Activated CD4-positive, alpha-beta T cell treated with anti-CD3 and anti-CD28 coated beads, Interleukin-2, amount 50 U/mL, for 24 hours (primary cell): ENCODE measurements at regions not wholly inside any gene's neighbourhood (a gene's known extent, or its start where the extent isn't known, plus 50 kb on each side); places are given as distances from the start of the nearest gene placed in this dataset.
"Not testable (repeated sequence)": the region's sequence is repeated elsewhere in the genome, so short reads cannot be mapped to it uniquely, and the experiment has no call there.

ENCODE experiments used
- DNase-seq, 2 donors: peaks; one replicate each; pipeline ENCODE4 v3.0.0-alpha.2; 2020; ENCODE audit warnings: low read depth in 1 of 2, low spot score in 1 of 2

DNA sequence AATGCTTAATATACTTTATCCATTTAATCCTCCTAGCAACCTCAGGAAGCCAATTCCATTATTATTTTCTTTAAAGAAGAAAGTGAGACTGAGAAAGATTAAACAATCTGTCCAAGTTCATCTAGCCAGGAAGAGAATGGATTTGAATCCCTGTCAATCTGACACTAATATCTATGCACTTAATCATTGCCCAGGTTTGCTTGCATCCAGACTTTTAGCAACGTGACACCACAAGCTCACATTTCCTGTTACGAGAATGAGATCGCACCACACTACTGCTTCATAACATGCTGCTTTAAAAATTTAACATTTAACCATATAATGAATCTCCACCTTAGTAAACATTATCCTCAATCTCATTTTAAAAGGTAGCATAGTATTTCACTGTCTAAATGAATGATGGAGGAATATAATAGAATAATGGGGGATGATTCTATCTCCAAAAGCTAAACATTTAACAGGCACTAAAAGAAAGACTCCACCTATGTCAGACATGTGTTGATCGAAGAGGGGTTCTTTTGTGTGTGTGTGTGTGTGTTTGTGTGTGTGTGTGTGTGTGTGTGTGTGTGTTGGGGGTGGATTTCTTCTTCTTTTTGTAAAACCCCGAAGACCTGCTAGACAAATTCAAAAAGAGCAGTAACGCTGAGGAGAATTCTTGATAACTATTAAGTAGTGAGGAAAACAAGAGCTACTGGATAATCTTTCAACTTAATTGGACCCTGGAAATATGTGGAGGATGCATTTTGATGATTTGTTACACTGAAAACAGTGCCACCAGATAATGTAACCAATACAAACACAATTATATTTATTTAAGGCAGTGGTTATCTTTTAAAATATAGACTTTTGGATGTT lies 138.7 kb upstream of the NR3C1 start:
- no peak for DNase-seq

DNA sequence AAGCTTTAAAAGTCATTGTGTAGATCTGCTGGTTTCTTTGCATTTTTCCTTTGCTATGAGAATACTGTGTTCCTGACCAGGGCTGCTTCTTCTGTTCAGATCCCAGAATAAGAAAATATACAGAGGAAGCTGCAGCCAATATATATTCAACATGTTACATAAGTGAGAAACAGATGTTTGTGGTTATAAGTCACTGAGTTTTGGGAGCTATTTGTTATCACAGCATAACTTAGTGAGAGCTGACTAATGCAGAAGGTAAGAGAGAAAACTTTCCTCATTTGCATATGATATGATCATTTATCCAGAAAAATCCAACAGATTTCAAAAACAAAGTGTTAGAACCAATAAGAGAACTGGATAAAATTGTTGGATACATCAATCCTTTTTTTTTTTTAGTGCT lies 136.3 kb upstream of the NR3C1 start:
- DNase-seq = no peak

DNA sequence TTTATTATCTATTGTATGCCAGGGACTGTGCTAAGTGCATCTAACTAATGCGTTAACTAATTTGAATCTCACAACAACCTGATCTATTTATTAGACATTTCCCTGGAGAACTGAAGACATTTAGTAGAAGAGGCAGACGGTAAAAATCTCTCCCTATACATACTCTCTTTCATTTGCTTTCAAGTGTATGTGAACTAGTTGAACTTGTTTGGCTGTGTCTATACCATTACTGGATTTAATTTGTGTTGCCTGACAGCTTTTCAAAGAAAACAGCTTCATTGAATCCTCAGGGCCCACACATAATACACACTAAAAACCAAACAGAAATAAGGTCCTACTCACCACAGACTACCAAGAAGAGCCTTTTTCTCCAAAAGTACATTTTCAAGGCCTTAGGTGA lies 133.6 kb upstream of the NR3C1 start:
- no peak for DNase-seq

DNA sequence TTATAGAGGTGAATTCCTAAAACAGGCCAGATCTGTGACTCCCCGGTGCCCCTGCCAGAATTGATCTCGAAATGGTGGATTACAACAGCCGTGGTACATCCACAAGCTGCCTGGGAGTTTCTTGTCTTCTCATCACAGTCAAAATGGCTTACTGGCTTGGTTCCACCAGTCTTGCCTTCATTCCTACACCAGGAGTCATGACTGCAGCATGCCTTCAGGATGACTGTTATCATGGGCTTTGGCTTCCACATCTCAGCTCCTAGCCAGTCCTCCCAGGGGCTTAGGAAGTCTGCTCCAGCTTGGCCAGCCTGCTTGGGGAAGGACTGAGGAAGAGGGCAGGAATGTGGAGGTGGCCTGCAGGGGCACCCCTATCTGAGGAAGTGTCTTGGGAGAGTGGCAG lies 132.9 kb upstream of the NR3C1 start:
- no peak for DNase-seq

DNA sequence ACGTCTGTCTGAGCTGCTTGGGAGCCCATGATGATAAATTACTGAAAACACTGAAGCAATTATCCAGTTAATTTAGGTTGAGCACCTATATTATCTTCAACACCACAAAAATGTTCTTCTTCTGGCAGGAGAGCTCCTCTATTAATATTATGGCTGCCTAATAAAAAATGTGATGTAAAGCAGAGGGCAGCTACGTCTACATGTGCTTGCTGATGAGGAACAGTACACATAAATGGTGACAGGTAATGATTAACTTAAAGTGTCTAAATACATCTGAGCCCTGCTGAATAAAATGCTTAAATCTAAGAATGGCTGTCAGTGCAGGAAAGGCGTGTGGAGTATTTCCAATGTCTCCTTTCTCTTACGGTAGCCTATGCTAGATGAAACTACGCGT lies 131.3 kb upstream of the NR3C1 start:
- DNase-seq = no peak

DNA sequence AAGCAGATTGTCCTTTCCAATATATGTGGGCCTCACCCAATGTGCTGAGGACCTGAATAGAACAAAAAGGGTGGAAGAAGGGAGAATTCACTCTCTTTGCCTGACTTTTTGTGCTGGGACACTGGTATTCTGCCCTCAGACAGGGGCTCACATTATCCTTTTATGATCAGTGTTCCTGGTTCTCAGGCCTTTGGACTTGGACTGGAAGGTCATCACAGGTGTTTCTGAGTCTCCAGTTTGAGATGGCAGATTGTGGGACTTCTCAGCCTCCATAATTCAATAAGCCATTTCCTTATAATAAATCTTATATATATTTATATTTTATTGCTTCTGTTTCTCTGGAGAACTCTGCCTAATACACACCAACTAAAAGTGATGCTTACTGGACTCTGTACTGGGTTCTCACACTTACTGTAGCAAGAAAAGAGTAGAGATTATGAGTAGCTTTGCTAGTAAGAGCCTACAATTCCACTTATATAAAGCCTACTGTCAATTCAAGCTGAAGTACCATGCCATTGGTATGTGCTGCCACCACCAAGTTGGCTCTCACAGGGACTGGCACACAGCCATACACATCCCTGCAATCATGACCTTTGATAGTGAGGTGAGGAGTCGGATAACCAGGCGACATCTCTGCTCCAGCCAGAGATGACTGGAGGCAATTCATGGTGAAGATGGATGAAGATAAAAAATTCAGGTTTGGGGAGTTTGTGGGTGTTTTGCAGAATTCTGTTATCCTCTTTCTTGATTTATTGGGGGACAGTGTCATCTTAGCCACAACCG lies 130.7 kb upstream of the NR3C1 start:
- no peak for DNase-seq

DNA sequence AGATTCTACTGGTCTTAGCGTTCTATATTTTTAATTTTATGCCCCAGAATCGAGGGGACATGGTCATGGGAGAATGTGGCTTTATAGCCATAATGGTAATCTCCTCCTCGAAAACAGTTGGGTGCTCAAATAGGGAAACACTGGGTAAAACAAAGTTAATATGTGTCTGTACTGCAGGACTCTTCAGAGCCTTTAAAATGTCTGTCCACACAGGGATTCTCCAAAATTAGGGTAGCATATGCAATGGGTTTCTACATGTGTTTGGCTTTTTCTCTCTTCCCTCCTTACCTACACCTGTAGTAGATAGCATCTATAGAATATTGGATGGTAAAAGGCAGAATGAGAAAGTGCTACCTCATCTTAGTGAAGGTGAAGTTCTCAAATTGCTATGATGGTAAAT lies 130.0 kb upstream of the NR3C1 start:
- DNase-seq = no peak

DNA sequence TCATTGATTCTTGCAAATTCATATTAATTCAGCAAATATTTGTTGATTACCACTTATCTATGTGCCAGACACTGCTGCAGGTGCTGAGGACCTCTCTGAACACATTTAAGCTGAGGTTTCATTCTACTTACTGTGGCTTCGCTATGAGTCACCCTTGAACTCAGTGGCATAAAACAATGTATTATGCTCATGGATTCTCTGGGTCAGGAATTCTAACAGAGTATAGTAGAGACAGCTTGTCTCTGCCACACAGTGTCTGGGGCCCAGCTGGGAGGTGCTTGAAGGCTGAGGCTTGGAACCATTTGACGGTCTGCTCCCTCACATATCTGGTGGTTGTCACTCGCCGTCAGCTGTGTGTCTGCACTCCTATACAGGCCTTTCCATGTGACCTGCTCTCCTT lies 124.3 kb upstream of the NR3C1 start:
- no peak for DNase-seq

DNA sequence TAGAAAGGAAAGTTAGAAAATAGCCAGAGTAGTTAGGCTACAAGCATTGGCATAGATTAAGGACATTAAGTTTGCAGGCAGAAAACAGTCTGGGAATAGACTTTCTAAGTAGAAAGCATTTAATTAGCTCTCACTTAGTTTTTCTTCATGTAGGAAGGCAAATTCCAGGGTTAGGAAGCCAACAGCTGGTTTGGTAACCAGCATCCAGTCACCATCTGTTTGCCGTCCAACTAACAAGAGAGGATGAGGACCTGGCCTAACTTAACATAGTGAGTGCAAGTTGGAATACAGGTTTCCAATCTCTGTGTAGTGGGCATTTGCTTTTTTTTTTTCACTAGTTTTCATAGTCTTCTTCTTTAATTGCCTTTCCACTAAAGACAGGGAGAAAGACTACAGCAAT lies 121.7 kb upstream of the NR3C1 start:
- no peak for DNase-seq

DNA sequence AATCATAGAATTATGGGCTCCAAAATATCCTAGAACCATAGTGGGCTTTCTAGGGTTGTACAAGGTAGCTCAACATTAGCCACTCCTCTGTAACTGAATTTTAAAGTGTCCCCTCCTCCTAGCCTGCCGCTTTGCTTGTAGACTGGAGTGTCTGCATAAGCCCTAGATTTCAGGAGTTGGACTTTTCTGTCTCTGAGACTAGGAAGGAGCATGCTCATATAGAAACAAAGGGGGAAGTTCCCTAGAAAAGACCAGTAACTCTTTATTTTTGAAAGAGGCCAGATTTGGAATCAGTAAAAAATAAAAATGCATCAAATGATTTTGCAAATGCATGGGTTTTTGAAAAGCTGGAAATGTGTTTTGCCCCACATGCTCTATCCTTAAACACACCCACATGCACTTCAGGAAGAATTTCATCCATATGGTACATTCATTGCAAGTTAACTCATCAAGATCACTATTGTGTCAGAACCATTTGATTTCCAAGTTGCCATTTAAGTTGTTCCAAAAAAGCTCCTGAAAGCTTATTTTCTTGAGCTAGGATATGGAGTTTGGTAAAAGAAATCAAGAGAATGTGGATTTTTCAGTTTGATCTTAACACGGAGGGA lies 121.0 kb upstream of the NR3C1 start:
- DNase-seq = no peak

DNA sequence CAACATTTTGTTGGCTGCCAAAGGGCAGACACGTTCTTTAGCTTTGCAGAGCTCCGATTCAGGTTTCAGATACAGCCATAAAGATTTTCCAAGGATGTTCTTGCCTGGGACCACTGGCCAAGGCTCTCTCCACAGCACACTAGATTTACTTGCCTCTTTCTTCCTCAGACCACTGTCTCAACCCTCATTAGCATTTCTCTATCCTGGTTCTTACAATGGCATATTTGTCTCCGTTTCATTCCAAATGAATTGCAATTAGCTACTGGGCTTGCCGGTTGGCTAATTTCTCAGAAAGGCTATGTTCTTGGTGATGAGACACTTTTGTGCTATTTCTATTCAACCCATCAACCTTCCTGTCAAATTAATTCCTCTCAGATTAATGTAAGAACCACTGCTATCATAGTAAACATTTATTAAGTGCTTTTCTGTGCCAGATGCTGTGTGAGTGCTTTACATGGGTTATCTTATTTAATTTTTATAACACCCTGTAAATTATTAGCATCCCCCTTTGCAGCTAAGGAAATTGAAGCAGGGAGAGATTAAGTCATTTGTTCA lies 118.4 kb upstream of the NR3C1 start:
- DNase-seq = no peak

DNA sequence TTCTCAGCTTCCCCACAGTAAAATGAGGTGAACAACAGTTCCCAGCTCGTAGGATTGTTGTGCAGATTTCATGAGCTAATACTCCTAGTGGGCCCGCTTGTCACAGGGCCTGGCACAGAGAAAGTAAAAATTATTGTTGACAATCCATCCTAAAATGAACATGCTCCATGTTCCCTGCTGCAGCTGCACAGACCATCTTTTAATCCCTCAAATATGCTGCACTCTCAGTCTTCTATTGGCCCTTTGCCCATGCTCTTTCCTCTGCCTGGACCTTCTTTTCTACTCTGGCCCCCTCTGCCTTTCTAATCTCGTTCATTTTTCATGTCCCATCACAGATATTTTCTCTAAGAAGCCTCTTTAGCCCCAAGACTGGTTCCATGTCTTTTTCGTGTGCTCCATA lies 117.7 kb upstream of the NR3C1 start:
- no peak for DNase-seq

DNA sequence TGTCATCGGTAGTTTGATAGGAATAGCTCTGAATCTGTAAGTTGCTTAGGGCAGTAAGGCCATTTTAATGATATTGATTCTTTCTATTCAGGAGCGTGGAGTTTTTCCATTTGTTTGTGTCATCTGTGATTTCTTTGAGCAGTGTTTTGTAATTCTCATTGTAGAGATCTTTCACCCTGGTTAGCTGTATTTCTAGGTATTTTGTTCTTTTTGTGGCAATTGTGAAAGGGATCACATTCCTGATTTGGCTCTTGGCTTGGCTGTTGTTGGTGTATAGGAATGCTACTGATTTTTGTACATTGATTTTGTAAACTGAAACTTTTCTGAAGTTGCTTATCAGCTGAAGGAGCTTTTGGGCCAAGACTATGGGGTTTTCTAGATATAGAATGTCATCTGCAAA lies 115.7 kb upstream of the NR3C1 start:
- not testable (repeated sequence) for DNase-seq

DNA sequence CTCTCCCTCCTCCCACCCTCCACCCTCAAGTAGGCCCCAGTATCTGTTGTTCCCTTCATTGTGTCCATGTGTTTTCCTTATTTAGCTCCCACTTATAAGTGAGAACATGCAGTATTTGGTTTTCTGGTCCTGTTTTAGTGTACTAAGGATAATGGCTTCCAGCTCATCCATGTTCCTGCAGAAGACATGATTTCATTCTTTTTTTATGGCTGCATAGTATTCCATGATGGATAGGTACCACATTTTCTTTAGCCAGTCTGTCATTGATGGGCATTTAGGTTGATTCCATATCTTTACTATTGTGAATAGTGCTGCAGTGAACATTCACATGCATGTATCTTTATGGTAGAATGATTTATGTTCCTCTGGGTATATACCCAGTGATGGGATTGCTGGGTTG lies 114.3 kb upstream of the NR3C1 start:
- DNase-seq = not testable (repeated sequence)

DNA sequence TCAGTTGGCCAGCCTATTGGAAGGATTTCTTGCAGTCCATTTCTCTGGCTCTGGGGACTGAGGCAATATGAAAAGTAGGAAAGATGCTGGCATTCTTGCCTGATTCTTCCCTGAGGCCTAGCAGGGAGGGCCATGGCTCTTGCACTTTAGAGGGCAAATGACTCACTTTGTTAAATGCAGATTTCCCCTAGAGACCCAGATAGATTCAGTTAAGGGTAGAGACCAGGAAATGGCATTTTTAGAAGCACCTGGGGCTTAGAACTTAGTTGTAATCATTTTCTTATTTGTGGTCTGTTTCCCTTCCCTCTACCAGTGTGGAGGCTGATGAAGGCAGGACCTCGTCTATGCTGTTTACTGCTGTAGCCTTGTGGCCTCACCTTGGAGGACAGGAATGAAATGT lies 112.8 kb upstream of the NR3C1 start:
- DNase-seq = no peak

DNA sequence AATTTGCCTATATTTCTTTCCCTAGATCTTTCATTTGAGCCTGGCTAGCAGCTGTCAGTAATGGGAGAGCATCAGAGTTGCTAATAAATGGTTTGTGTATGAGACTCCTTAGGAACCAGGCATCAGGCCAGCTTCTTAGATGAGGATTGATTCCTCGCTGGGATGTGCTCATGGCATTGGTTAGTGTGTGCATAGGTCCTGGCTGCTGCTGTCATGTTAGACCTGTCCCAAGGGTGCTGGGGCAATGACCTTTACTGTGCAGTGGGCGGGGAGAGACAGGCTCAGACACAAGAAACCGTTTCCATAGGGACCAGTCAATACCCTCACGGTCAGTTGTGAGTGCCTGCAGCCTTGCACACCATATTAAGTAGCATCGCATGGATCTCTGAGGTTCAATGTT lies 112.3 kb upstream of the NR3C1 start:
- no peak for DNase-seq

DNA sequence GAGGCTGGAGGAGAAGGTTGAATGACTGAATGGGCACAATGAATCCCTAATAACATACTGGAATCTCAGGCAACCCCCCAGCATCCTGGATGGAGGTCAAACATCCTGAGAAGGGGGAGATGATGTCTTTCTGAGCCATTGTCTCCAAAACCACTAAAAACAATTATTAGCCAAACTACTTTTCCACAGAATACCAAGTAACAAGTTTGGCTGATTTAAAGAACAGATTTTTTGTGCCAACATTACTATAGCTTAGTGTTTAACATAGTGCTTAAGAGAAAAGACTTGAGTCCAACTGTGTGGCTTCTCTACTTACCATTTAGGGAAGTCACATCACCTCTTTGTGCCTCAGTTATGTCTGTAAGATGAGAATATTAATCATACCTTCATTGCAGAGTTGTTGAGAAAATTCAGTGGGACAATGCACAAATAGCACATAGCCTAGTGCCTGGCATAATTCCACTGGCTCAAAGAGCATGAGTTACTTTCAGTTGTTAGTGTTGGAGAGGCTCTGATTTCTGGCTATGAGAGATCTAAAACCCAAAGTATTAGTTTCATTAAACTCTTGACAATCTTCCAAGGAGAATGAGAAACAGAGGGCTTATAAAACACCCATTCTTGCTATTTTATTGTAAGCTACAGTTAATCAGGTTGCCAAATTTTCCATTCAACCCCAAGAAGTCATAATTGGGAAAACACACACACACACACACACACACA lies 111.3 kb upstream of the NR3C1 start:
- DNase-seq = no peak

DNA sequence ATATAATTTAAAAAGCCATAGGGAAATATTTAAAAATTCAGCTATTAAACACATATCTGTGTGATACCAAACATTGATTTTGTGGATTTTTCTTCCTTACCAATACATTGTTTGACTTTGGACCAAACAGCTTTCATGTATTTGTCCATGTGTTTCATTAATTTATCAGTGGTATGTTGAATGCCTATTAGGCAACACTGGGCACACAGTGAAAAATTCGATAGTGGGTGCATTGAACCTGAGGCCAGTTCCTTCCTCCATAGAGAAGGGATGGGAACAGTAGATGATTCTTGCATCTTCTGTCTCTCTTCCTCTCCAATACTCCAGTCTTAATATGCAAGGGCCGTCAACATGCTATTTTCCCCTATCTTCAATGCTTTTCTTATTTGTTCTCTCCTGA lies 110.2 kb upstream of the NR3C1 start:
- no peak for DNase-seq

DNA sequence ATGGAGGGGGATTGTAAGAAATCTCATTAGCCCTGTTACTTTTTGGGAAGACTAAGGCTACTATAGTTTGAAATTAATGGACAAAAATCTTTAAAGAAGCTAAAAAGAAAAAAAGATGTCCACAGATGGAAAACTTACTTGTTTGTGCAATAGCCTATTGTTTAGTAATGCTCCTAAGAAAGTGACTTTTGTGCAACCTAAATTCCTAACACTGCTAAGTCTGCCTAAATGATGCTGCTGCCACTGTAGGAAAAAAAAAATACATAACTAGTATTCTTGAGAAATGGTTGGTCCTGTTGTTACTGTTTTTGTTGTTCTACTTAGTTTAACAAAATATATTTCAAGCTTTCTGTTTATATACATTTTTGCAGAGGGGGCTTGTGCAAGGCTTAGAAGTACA lies 108.2 kb upstream of the NR3C1 start:
- DNase-seq = no peak

DNA sequence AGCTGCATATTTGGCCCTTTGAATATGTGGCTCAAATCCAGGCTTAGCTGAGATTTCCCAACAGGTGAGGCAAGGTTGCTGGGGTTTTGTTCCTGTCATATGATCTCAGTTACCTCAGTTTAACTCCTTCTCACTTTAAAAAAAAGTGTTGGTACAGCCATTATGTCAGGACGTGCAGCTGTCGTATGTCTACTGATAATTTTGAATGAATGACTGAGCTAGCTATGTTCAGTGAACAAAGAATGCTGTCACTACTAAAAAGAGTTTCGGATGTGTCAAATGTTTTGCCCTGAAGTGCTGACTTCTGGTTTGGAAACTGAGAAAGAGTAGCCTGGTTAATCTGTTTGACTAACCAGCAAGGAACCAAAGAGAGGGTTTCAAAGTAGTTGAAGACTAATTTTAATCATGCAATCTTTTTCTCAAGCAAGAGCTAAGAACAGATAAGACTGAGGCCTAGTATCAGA lies 106.3 kb upstream of the NR3C1 start:
- DNase-seq = no peak
